ENCODE measurements at regions not wholly inside any gene's neighbourhood (a gene's known extent, or its start where the extent isn't known, plus 50 kb on each side); places are given as distances from the start of the nearest gene placed in this dataset.

- no peak for TF ChIP-seq CTCF (optimal IDR thresholded peaks at IDR 0.05 in 1 of 3, IDR thresholded peaks at IDR 0.05 in 1 of 3, conservative IDR thresholded peaks at IDR 0.05 in 1 of 3; ENCODE audit: extremely low read depth in 1 of 3, insufficient read depth in 2 of 3, low read length in 3 of 3)
- no peak for TF ChIP-seq EZH2 (IDR thresholded peaks at IDR 0.05; ENCODE audit: low read length)
Measured at GRCh38 chr9:80294318-80294717, 722.6 kb downstream of the TLE4 start.
